SK-N-SH (cell line): ENCODE measurements at regions not wholly inside any gene's neighbourhood (a gene's known extent, or its start where the extent isn't known, plus 50 kb on each side); places are given as distances from the start of the nearest gene placed in this dataset.

ENCODE experiments used
- CTCF ChIA-PET: fragments of 300-600, 350-600 bp; formaldehyde crosslinking; extraction: SDS; loops from one replicate; lab custom pipeline; 2021; lab: Yijun Ruan, JAX
- POLR2A ChIA-PET: fragments of 350-600 bp; sonication (Branson Sonifier 250); formaldehyde crosslinking; extraction: SDS; loops from one replicate; lab custom pipeline; 2020; ENCODE audit warnings: antibody characterized with exemption, inconsistent platforms; lab: Yijun Ruan, JAX
- DNase-seq: peaks from one replicate; pipeline ENCODE4 v3.0.0; 2012
- H2AFZ ChIP-seq: fragments of 200-600 bp; sonication (generic); 2 replicates; pipeline ENCODE4 v1.8.1; 2016; ENCODE audit warnings: antibody characterized with exemption, mild to moderate bottlenecking, low read depth
- H3F3A ChIP-seq: fragments of 200-600 bp; sonication (generic); replicated peaks from 2 replicates; pipeline ENCODE3; 2016; ENCODE audit warnings: antibody characterized with exemption, mild to moderate bottlenecking; ENCODE audit not compliant: insufficient read depth
- H3K27ac ChIP-seq, 2 experiments: fragments of 200-500 bp in 1 of 2; fragments of 200-600 bp in 1 of 2; sonication (Bioruptor generic) in 1 of 2; sonication (generic), shearing (Covaris generic) in 1 of 2; 2 replicates each; pipeline versions ENCODE4 v1.5.1 to v1.6.1; 2014 to 2016; ENCODE audit warnings: low read depth in 2 of 2, inconsistent platforms in 1 of 2, low read length in 1 of 2, mild to moderate bottlenecking in 1 of 2, mixed read lengths in 1 of 2
- H3K27me3 ChIP-seq: fragments of 200-600 bp; sonication (generic), shearing (Covaris generic); 2 replicates; pipeline ENCODE4 v1.6.1; 2016; ENCODE audit warnings: mixed run types; ENCODE audit not compliant: insufficient read depth
- H3K36me3 ChIP-seq, 2 experiments: fragments of 200-500 bp in 1 of 2; fragments of 200-600 bp in 1 of 2; sonication (Bioruptor generic) in 1 of 2; sonication (generic) in 1 of 2; replicated peaks in 1 of 2; 2 replicates each; pipeline versions ENCODE3 to v1.5.1; 2014 to 2016; ENCODE audit warnings: low read length in 1 of 2, mild to moderate bottlenecking in 1 of 2; ENCODE audit not compliant: insufficient read depth in 2 of 2, control insufficient read depth in 1 of 2
- H3K4me1 ChIP-seq, 2 experiments: fragments of 200-500 bp in 1 of 2; fragments of 200-600 bp in 1 of 2; sonication (Bioruptor generic) in 1 of 2; sonication (generic), shearing (Covaris generic) in 1 of 2; 2 replicates each; pipeline versions ENCODE4 v1.5.1 to v1.6.1; 2014 to 2016; ENCODE audit warnings: low read depth in 1 of 2, low read length in 1 of 2, mixed run types in 1 of 2; ENCODE audit not compliant: insufficient read depth in 2 of 2, control insufficient read depth in 1 of 2
- H3K4me2 ChIP-seq: fragments of 200-600 bp; sonication (generic), shearing (Covaris generic); 2 replicates; pipeline ENCODE4 v1.6.1; 2017; ENCODE audit warnings: mixed run types
- H3K4me3 ChIP-seq, 2 experiments: fragments of 200-500 bp in 1 of 2; fragments of 200-600 bp in 1 of 2; sonication (Bioruptor generic) in 1 of 2; sonication (generic), shearing (Covaris generic) in 1 of 2; 2 replicates each; pipeline versions ENCODE4 v1.5.1 to v1.8.1; 2014 to 2016; ENCODE audit warnings: low read depth in 2 of 2, inconsistent platforms in 1 of 2, low read length in 1 of 2, mild to moderate bottlenecking in 1 of 2, mixed read lengths in 1 of 2, moderate library complexity in 1 of 2
- H3K79me2 ChIP-seq: fragments of 200-600 bp; sonication (generic); 2 replicates; pipeline ENCODE4 v1.8.1; 2017; ENCODE audit warnings: mild to moderate bottlenecking; ENCODE audit not compliant: insufficient read depth
- H3K9ac ChIP-seq: fragments of 200-600 bp; sonication (generic); 2 replicates; pipeline ENCODE4 v1.6.1; 2017; ENCODE audit warnings: mixed run types
- H3K9me2 ChIP-seq: fragments of 200-600 bp; sonication (generic); 2 replicates; pipeline ENCODE4 v1.6.1; 2017; ENCODE audit warnings: mixed run types
- H3K9me3 ChIP-seq: fragments of 200-600 bp; sonication (generic); 2 replicates; pipeline ENCODE4 v1.6.1; 2017; ENCODE audit warnings: mixed run types, mild to moderate bottlenecking, moderate library complexity
- H4K20me1 ChIP-seq: fragments of 200-600 bp; sonication (generic); 2 replicates; pipeline ENCODE4 v1.6.1; 2017; ENCODE audit warnings: mild to moderate bottlenecking, mixed run types; ENCODE audit not compliant: insufficient read depth
- CHD2 ChIP-seq: fragments of 150-350 bp; IDR thresholded peaks from 2 replicates; pipeline ENCODE4 v1.6.1; 2018; ENCODE audit warnings: low read length; ENCODE audit not compliant: partially characterized antibody
- EP300 ChIP-seq, 2 experiments: IDR thresholded peaks; 2 replicates each; pipeline versions ENCODE4 v1.4.0 to v1.6.1; 2012; ENCODE audit warnings: borderline replicate concordance in 1 of 2, low read depth in 1 of 2, low read length in 1 of 2
- FOXM1 ChIP-seq: IDR thresholded peaks from 2 replicates; pipeline ENCODE4 v1.4.0; 2012; ENCODE audit warnings: low read depth, mild to moderate bottlenecking
- GABPA ChIP-seq: IDR thresholded peaks from 2 replicates; pipeline ENCODE4 v1.4.0; 2012; ENCODE audit warnings: low read depth, mild to moderate bottlenecking
- RAD21 ChIP-seq: IDR thresholded peaks from 2 replicates; pipeline ENCODE4 v1.6.1; 2012; ENCODE audit warnings: mild to moderate bottlenecking, low read length
- RCOR1 ChIP-seq: fragments of 150-350 bp; IDR thresholded peaks from 2 replicates; pipeline ENCODE4 v1.6.1; 2017; ENCODE audit warnings: antibody characterized with exemption, low read length
- RFX5 ChIP-seq: IDR thresholded peaks from 2 replicates; pipeline ENCODE4 v1.6.1; 2012; ENCODE audit warnings: mild to moderate bottlenecking, improper control_type of control experiment, low read length
- RXRA ChIP-seq: IDR thresholded peaks from 2 replicates; pipeline ENCODE4 v1.4.0; 2012; ENCODE audit warnings: low read depth, mild to moderate bottlenecking, borderline replicate concordance
- SIN3A ChIP-seq: IDR thresholded peaks from 2 replicates; pipeline ENCODE4 v1.6.1; 2012; ENCODE audit warnings: low read depth, mild to moderate bottlenecking, low read length, moderate library complexity, borderline replicate concordance
- SMC3 ChIP-seq: IDR thresholded peaks from 2 replicates; pipeline ENCODE4 v1.6.1; 2012; ENCODE audit warnings: low read depth, low read length, improper control_type of control experiment
- TCF12 ChIP-seq: IDR thresholded peaks from 2 replicates; pipeline ENCODE4 v1.4.0; 2012
- YY1 ChIP-seq: IDR thresholded peaks from 2 replicates; pipeline ENCODE4 v1.4.0; 2012; ENCODE audit warnings: low read depth, mild to moderate bottlenecking
- WGBS: methylation state at CpG from one replicate; pipeline ENCODE4 v1.1.6; 2017; ENCODE audit warnings: low lambda C conversion rate; 5-methylcytosine and 5-hydroxymethylcytosine counted together
- TF ChIP-seq, protein P1 (sequence below): fragments of 200-600 bp; sonication (generic); IDR thresholded peaks from 2 replicates; pipeline ENCODE4 v1.6.1; 2017; ENCODE audit warnings: antibody characterized with exemption, mild to moderate bottlenecking, moderate library complexity
- TF ChIP-seq, protein P2 (sequence below): fragments of 150-350 bp; IDR thresholded peaks from 2 replicates; pipeline ENCODE4 v1.6.1; 2016; ENCODE audit warnings: mild to moderate bottlenecking, low read depth, low read length
- TF ChIP-seq, protein P3 (sequence below): IDR thresholded peaks from 2 replicates; pipeline ENCODE4 v1.4.0; 2012; ENCODE audit warnings: low read depth, borderline replicate concordance
- TF ChIP-seq, protein P4 (sequence below): IDR thresholded peaks from 2 replicates; pipeline ENCODE4 v1.6.1; 2012; ENCODE audit warnings: mild to moderate bottlenecking, low read depth, low read length, moderate library complexity
- TF ChIP-seq, protein P5 (sequence below): IDR thresholded peaks from 2 replicates; pipeline ENCODE4; 2012

DNA sequence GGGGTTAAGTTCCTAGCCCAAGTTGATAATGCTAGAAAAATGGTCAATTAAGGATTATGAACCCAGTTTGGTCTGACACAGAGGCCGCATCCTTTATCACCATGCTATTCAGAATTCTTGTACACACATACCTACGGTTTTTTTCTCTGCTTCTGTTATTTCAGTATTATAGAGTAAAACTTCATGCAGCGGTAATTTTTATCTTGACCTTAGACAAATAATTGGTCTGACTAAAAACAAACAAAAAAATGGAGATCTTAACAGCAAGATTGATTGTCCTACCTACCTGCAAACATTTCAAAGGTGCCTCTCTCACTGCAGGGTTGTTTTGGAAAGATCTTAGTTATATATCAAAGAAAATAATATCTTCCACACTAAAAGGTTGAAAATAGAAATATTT, 201.9 kb upstream of the PRICKLE1 start:
- 65% methylated on average over 3 of the region's 3 CpGs for WGBS
- Histone ChIP-seq H2AFZ (no peak overlapping the region), H4K20me1 (no peaks in the 10 kb centered on the region), H3K79me2 (no peaks in the 10 kb centered on the region), H3K27me3 (no peaks in the 10 kb centered on the region), H3K27ac (peak overlapping the region; percentile 6 to 30; a peak in 2 of 4 replicates), H3K4me2 (no peak overlapping the region), H3K9me2 (no peaks in the 10 kb centered on the region), H3F3A (no peaks in the 10 kb centered on the region), H3K36me3 (no peaks in the 10 kb centered on the region), H3K4me1 (peaks cover 2 to 8% of the 10 kb centered on the region in 2 experiments; a peak in 3 of 4 replicates), H3K9ac (no peak overlapping the region), H3K4me3 (no peak overlapping the region), H3K9me3 (no peaks in the 10 kb centered on the region)
- POLR2A ChIA-PET: no interaction called here
- TF ChIP-seq RXRA (no peak), SMC3 (no peak), GABPA (no peak), FOXM1 (no peak), SIN3A (no peak), YY1 (no peak), TCF12 (no peak), RAD21 (no peak), RCOR1 (no peak), EP300 (IDR thresholded peaks at IDR 0.05; ENCODE audit: borderline replicate concordance in 1 of 2, low read depth in 1 of 2, low read length in 1 of 2) (no peak), RFX5 (no peak), CHD2 (no peak)
- TF ChIP-seq, protein P1, sequence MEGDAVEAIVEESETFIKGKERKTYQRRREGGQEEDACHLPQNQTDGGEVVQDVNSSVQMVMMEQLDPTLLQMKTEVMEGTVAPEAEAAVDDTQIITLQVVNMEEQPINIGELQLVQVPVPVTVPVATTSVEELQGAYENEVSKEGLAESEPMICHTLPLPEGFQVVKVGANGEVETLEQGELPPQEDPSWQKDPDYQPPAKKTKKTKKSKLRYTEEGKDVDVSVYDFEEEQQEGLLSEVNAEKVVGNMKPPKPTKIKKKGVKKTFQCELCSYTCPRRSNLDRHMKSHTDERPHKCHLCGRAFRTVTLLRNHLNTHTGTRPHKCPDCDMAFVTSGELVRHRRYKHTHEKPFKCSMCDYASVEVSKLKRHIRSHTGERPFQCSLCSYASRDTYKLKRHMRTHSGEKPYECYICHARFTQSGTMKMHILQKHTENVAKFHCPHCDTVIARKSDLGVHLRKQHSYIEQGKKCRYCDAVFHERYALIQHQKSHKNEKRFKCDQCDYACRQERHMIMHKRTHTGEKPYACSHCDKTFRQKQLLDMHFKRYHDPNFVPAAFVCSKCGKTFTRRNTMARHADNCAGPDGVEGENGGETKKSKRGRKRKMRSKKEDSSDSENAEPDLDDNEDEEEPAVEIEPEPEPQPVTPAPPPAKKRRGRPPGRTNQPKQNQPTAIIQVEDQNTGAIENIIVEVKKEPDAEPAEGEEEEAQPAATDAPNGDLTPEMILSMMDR: no peak
- TF ChIP-seq, protein P2, sequence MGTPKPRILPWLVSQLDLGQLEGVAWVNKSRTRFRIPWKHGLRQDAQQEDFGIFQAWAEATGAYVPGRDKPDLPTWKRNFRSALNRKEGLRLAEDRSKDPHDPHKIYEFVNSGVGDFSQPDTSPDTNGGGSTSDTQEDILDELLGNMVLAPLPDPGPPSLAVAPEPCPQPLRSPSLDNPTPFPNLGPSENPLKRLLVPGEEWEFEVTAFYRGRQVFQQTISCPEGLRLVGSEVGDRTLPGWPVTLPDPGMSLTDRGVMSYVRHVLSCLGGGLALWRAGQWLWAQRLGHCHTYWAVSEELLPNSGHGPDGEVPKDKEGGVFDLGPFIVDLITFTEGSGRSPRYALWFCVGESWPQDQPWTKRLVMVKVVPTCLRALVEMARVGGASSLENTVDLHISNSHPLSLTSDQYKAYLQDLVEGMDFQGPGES: no peak
- TF ChIP-seq, protein P3, sequence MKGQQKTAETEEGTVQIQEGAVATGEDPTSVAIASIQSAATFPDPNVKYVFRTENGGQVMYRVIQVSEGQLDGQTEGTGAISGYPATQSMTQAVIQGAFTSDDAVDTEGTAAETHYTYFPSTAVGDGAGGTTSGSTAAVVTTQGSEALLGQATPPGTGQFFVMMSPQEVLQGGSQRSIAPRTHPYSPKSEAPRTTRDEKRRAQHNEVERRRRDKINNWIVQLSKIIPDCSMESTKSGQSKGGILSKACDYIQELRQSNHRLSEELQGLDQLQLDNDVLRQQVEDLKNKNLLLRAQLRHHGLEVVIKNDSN: no peak
- TF ChIP-seq, protein P4, sequence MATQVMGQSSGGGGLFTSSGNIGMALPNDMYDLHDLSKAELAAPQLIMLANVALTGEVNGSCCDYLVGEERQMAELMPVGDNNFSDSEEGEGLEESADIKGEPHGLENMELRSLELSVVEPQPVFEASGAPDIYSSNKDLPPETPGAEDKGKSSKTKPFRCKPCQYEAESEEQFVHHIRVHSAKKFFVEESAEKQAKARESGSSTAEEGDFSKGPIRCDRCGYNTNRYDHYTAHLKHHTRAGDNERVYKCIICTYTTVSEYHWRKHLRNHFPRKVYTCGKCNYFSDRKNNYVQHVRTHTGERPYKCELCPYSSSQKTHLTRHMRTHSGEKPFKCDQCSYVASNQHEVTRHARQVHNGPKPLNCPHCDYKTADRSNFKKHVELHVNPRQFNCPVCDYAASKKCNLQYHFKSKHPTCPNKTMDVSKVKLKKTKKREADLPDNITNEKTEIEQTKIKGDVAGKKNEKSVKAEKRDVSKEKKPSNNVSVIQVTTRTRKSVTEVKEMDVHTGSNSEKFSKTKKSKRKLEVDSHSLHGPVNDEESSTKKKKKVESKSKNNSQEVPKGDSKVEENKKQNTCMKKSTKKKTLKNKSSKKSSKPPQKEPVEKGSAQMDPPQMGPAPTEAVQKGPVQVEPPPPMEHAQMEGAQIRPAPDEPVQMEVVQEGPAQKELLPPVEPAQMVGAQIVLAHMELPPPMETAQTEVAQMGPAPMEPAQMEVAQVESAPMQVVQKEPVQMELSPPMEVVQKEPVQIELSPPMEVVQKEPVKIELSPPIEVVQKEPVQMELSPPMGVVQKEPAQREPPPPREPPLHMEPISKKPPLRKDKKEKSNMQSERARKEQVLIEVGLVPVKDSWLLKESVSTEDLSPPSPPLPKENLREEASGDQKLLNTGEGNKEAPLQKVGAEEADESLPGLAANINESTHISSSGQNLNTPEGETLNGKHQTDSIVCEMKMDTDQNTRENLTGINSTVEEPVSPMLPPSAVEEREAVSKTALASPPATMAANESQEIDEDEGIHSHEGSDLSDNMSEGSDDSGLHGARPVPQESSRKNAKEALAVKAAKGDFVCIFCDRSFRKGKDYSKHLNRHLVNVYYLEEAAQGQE: no peak
- TF ChIP-seq, protein P5, sequence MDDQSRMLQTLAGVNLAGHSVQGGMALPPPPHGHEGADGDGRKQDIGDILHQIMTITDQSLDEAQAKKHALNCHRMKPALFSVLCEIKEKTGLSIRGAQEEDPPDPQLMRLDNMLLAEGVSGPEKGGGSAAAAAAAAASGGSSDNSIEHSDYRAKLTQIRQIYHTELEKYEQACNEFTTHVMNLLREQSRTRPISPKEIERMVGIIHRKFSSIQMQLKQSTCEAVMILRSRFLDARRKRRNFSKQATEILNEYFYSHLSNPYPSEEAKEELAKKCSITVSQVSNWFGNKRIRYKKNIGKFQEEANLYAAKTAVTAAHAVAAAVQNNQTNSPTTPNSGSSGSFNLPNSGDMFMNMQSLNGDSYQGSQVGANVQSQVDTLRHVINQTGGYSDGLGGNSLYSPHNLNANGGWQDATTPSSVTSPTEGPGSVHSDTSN: no peak
- CTCF ChIA-PET: interaction anchor here (2.3 kb wide), 1 partner anchor 491 kb away, joined by 8 read pairs; no protein-coding TSS in a partner anchor
- no peak for DNase-seq
